Mucosa of descending colon (tissue), 3 donors: ENCODE measurements at regions not wholly inside any gene's neighbourhood (a gene's known extent, or its start where the extent isn't known, plus 50 kb on each side); places are given as distances from the start of the nearest gene placed in this dataset.
A peak's percentile ranks its signal among the peaks of the same experiment; 100 is the strongest.

ENCODE experiments used
- ATAC-seq: fragments of 200-7000 bp; cut with Tn5 transposase; one replicate; pipeline ENCODE4 v1.9.1; 2020; ENCODE audit warnings: mild to moderate bottlenecking, moderate library complexity
- DNase-seq, 3 donors: peaks; one replicate each; pipeline ENCODE4 v3.0.0-alpha.2; 2020
- H3K36me3 ChIP-seq: fragments of 200-600 bp; one replicate; pipeline ENCODE4 v1.8.0; 2021; ENCODE audit warnings: low read depth, mild to moderate bottlenecking
- H3K4me1 ChIP-seq: fragments of 200-600 bp; one replicate; pipeline ENCODE4 v1.8.0; 2021; ENCODE audit warnings: low read depth, mild to moderate bottlenecking
- H3K4me3 ChIP-seq: fragments of 200-600 bp; one replicate; pipeline ENCODE4 v1.8.0; 2021; ENCODE audit warnings: mild to moderate bottlenecking
- H3K9me3 ChIP-seq: fragments of 200-600 bp; one replicate; pipeline ENCODE4 v1.8.0; 2021; ENCODE audit warnings: mild to moderate bottlenecking
- CTCF ChIP-seq: fragments of 200-600 bp; IDR thresholded peaks from one replicate; pipeline ENCODE4 v1.8.0; 2022; ENCODE audit warnings: antibody characterized with exemption, mild to moderate bottlenecking
- intact Hi-C, 2 donors: fragments of 100-400 bp; cut with DNase I in 1 of 2; cut with micrococcal nuclease in 1 of 2; formaldehyde crosslinking; loops; one replicate each; pipeline versions ENCODE4 v1.11.0 to v1.11.1; 2022; cut with DNase I, micrococcal nuclease
- donor health status: DM: no; HTN: no; CAD: no; lungs with moderate emphysema.
- donor health status: DM: no; HTN: no; CAD: no.
- donor health status: DM: no; HTN: yes; CAD: no.

GRCh38 chr4:71184195-71184781 lies 154.5 kb upstream of the SLC4A4 start:
- peak; percentile 52 for TF ChIP-seq CTCF
- Histone ChIP-seq H3K4me3 (no peak overlapping the region), H3K4me1 (no peaks in the 10 kb centered on the region), H3K9me3 (no peaks in the 10 kb centered on the region), H3K36me3 (no peaks in the 10 kb centered on the region)
- intact Hi-C loops = no loop called here
- peak in 1 of 3 donors; percentile 87 for DNase-seq
- ATAC-seq = no peak

GRCh38 chr4:71185037-71185436 lies 153.8 kb upstream of the SLC4A4 start:
- no peak overlapping the region for H3K4me3 ChIP-seq
- no peak for TF ChIP-seq CTCF
- no peak for DNase-seq
- ATAC-seq = no peak
- no peaks in the 10 kb centered on the region for H3K36me3 ChIP-seq
- no peaks in the 10 kb centered on the region for H3K9me3 ChIP-seq
- no peaks in the 10 kb centered on the region for H3K4me1 ChIP-seq
- intact Hi-C loops = no loop called here

GRCh38 chr4:71186257-71186565 lies 152.6 kb upstream of the SLC4A4 start:
- Histone ChIP-seq H3K4me3 (peak overlapping the region; percentile 53), H3K4me1 (no peaks in the 10 kb centered on the region), H3K36me3 (no peaks in the 10 kb centered on the region), H3K9me3 (no peaks in the 10 kb centered on the region)
- intact Hi-C loops = no loop called here
- TF ChIP-seq CTCF = no peak
- DNase-seq (no peak), ATAC-seq (no peak)

- no peak for TF ChIP-seq CTCF
- intact Hi-C loops = no loop called here
- H3K36me3 ChIP-seq = no peaks in the 10 kb centered on the region
- ATAC-seq (peak; percentile 86), DNase-seq (peak; percentile 76 to 85 (median 79))
- no peaks in the 10 kb centered on the region for H3K4me1 ChIP-seq
- H3K4me3 ChIP-seq = peak overlapping the region; percentile 53
- H3K9me3 ChIP-seq = no peaks in the 10 kb centered on the region
These were observed 152.0 kb upstream of the SLC4A4 start for GRCh38 chr4:71186566-71187403.

GRCh38 chr4:71187404-71188155 lies 151.2 kb upstream of the SLC4A4 start:
- DNase-seq (peak; percentile 63 to 68 (median 68)), ATAC-seq (peak; percentile 72)
- intact Hi-C loops = no loop called here
- H3K36me3 ChIP-seq = no peaks in the 10 kb centered on the region
- H3K9me3 ChIP-seq = no peaks in the 10 kb centered on the region
- H3K4me1 ChIP-seq = no peaks in the 10 kb centered on the region
- H3K4me3 ChIP-seq = peak overlapping the region; percentile 53
- TF ChIP-seq CTCF = no peak
